IPS-20b (cell line): ENCODE measurements at regions not wholly inside any gene's neighbourhood (a gene's known extent, or its start where the extent isn't known, plus 50 kb on each side); places are given as distances from the start of the nearest gene placed in this dataset.

Experiments used
- H3K27ac ChIP-seq: one replicate; pipeline ENCODE4 v1.5.1; 2013; ENCODE audit warnings: low read length
- H3K27me3 ChIP-seq: 2 replicates; pipeline ENCODE4 v1.6.1; 2013; ENCODE audit warnings: mild to moderate bottlenecking, low read length, inconsistent platforms; ENCODE audit not compliant: insufficient read depth
- H3K36me3 ChIP-seq: 2 replicates; pipeline ENCODE4 v1.6.1; 2013; ENCODE audit warnings: low read depth, mild to moderate bottlenecking, inconsistent platforms, low read length, moderate library complexity; ENCODE audit not compliant: insufficient read depth
- H3K4me1 ChIP-seq: 2 replicates; pipeline ENCODE4 v1.6.1; 2013; ENCODE audit warnings: mild to moderate bottlenecking, control low read depth, inconsistent platforms, low read length, moderate library complexity; ENCODE audit not compliant: insufficient read depth
- H3K4me3 ChIP-seq: 2 replicates; pipeline ENCODE4 v1.5.1; 2013; ENCODE audit warnings: mild to moderate bottlenecking, low read length, inconsistent platforms
- H3K9ac ChIP-seq: 2 replicates; pipeline ENCODE4 v1.6.1; 2013; ENCODE audit warnings: low read depth, mild to moderate bottlenecking, inconsistent platforms, low read length, moderate library complexity
- H3K9me3 ChIP-seq: 2 replicates; pipeline ENCODE4 v1.6.1; 2013; ENCODE audit warnings: mild to moderate bottlenecking, low read depth, low read length, inconsistent platforms; ENCODE audit not compliant: insufficient read depth

DNA sequence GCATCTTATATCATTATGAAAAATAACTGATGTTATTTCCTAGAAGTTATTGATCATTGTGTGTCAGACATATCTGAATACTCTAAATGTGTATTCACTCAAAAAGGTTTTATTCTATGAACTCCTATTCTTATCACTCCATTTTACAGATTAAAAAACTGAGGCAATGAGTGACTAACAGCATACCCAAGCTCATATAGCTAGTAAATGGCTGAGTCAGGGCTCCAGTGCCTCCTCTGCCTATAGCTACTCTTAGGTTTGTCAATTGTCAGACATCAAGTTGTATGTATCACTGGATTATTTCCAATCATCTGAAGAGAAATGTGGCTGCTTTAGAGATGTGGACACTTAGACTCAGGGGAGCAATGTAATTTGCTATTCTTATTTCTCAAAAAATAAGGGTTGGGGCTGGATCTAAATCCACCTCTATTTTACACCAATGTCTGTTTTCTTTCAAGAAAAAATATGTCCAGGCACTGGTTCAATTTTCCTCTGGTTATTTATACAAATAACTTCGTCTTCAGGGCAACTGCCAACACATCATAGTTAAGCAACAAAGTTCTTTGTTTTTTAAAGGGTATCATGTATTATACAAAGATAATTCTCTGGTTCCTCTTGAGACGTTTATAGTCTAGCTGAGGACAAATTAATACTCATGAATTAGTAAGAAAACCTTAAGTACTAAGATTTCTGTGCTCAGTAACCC lies 328.9 kb upstream of the MAF start:
- H3K27ac ChIP-seq: no peak overlapping the region
- H3K27me3 ChIP-seq: no peaks in the 10 kb centered on the region
- H3K4me1 ChIP-seq: peaks cover 5% of the 10 kb centered on the region; the same call in 1 of the 2 replicates
- no peak overlapping the region for H3K4me3 ChIP-seq
- H3K9me3 ChIP-seq: no peaks in the 10 kb centered on the region
- H3K36me3 ChIP-seq: no peaks in the 10 kb centered on the region
- no peak overlapping the region for H3K9ac ChIP-seq

DNA sequence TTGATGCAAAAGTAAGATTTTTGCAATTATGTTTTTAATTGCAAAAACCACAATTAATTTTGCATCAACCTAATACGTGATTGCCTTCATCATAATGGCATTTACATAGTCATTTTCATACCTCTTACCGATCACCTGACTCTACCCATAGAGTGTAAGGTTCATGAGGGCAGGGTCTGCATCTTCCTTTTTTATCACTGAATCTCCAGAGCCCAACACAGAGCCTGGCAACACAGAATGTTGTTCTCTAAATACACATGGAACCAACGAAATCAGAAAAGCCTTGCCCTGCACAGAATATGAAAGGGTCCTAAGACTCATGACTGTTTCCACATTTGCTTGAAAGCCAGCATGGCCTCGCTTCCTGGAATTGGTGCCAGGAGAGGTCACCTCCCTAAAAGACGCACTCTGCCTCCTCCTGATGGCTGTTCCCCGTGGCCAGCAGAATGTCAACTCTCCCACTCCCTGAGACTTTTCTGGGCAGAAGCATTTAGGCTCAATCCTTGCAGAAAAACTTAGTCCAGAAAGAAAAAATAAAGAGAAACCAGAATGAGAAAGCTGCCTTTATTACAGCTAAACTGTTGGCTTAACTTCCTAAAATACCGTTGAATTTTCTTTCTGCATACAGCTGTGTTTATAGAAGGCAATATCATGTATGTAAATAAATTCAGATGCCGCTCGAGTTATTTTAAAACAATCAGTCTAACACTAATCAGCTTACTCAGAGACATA lies 327.8 kb upstream of the MAF start:
- H3K27me3 ChIP-seq: no peaks in the 10 kb centered on the region
- H3K27ac ChIP-seq: no peak overlapping the region
- no peaks in the 10 kb centered on the region for H3K9me3 ChIP-seq
- no peak overlapping the region for H3K4me3 ChIP-seq
- no peaks in the 10 kb centered on the region for H3K36me3 ChIP-seq
- no peak overlapping the region for H3K9ac ChIP-seq
- no peaks in the 10 kb centered on the region for H3K4me1 ChIP-seq

- H3K4me1 ChIP-seq: no peaks in the 10 kb centered on the region
- no peak overlapping the region for H3K9ac ChIP-seq
- H3K9me3 ChIP-seq: no peaks in the 10 kb centered on the region
- no peak overlapping the region for H3K27ac ChIP-seq
- H3K4me3 ChIP-seq: no peak overlapping the region
- H3K27me3 ChIP-seq: no peaks in the 10 kb centered on the region
- H3K36me3 ChIP-seq: no peaks in the 10 kb centered on the region
These were observed 326.1 kb upstream of the MAF start for GRCh38 chr16:79926451-79927205.

DNA sequence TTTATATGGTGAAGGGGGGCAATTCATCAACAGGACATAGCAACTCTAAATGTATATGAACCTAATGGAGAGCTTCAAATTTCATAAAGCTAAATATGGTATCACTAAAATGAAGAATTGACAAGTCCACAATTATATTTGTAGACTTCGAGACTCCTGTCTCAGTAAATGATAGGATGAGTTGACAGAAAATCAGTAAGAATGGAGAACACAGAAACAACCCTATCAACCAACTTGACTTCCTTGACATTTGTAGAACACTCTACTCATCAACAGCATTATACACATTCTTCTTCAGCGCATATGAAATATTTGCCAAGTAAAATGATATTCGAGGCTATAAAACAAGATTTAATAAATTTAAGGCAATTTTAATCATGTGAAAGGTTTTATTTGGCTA lies 322.9 kb upstream of the MAF start:
- Histone ChIP-seq H3K27ac (no peak overlapping the region), H3K27me3 (no peaks in the 10 kb centered on the region), H3K4me3 (no peak overlapping the region), H3K4me1 (peaks cover 10% of the 10 kb centered on the region), H3K9me3 (no peaks in the 10 kb centered on the region), H3K36me3 (no peaks in the 10 kb centered on the region), H3K9ac (no peak overlapping the region)

GRCh38 chr16:79920685-79921084 lies 320.1 kb upstream of the MAF start:
- H3K9me3 ChIP-seq: no peaks in the 10 kb centered on the region
- H3K36me3 ChIP-seq: no peaks in the 10 kb centered on the region
- no peak overlapping the region for H3K4me3 ChIP-seq
- H3K4me1 ChIP-seq: peaks cover 10% of the 10 kb centered on the region
- H3K27ac ChIP-seq: no peak overlapping the region
- no peak overlapping the region for H3K9ac ChIP-seq
- H3K27me3 ChIP-seq: no peaks in the 10 kb centered on the region

DNA sequence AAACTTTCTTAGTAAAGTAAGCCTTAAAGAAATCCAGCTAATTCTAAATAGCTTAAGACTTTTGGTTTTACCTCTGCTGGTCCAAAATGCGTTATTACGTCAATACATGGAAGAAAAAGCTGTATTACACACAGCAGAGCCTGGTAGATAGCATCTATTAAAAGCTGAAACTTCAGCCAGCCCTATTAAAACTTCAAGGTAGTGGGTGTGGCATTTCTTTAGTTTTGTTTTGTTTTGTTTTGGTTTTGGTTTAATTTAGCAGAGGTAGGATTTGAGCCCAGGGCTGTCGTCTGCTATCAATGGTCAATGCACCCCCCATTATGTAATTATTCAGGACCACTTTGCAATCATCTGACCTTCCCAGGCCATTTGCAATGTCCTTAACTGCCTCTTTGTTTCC lies 318.4 kb upstream of the MAF start:
- no peak overlapping the region for H3K27ac ChIP-seq
- H3K36me3 ChIP-seq: no peaks in the 10 kb centered on the region
- H3K9ac ChIP-seq: no peak overlapping the region
- peaks cover 10% of the 10 kb centered on the region for H3K4me1 ChIP-seq
- no peaks in the 10 kb centered on the region for H3K9me3 ChIP-seq
- H3K4me3 ChIP-seq: no peak overlapping the region
- no peaks in the 10 kb centered on the region for H3K27me3 ChIP-seq

DNA sequence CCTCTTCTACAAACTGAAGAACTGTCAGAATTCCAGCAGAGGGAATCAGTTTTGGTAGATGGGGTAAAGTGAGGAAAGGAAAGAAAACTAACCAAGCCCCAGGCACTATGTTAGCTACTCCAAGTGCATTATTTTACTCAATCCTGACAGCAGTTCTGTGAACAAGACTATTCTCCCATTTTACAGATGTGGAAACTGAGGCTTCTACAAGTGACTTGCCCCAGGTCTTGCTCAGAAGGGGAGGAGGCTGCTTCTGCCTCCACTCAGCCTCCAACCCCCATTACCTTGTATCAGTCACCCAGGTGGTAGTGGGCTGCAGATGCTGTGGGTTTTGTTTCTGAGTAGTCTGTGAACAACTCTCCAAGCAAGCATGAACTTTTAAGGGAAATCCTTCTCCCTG lies 315.2 kb upstream of the MAF start:
- Histone ChIP-seq H3K27me3 (no peaks in the 10 kb centered on the region), H3K9me3 (no peaks in the 10 kb centered on the region), H3K27ac (no peak overlapping the region), H3K4me1 (peaks cover 10% of the 10 kb centered on the region), H3K4me3 (no peak overlapping the region), H3K9ac (no peak overlapping the region), H3K36me3 (no peaks in the 10 kb centered on the region)

DNA sequence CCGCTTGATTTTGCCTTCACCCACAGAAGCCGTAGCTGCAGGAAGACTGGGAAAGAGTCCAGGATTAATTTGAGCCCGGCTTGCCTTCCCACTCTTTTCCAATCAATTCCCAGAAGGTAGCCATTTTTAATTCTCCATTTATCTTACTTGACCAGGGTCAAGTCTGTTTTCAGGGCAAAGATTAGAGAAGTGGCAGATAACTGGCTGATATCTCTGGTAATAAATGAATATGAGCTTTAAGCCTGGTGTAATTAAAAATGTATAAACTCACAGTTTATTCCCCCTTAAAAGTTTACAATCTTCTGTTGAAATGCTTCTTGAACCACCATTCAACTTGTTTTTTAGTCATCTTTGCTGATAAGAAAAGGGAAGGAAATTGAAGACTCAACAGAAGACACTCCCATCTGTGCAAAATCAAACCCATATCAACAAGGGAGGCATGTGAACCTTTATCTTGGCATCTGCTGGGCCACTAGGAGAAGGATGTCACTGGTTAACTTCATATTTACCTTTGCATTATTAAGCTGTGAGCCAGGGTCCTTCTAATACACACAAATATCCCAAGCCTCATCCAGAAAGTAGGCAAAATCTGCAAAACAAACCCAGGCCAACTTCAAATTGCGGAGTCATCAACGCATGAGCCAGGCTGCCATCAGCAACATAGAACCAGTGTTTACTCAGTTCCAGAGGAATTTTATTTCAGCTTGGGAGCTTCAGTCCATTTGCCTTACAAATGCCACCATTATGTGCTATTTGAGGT lies 314.6 kb upstream of the MAF start:
- peaks cover 10% of the 10 kb centered on the region for H3K4me1 ChIP-seq
- no peak overlapping the region for H3K9ac ChIP-seq
- no peaks in the 10 kb centered on the region for H3K9me3 ChIP-seq
- no peaks in the 10 kb centered on the region for H3K27me3 ChIP-seq
- H3K36me3 ChIP-seq: no peaks in the 10 kb centered on the region
- no peak overlapping the region for H3K4me3 ChIP-seq
- no peak overlapping the region for H3K27ac ChIP-seq

DNA sequence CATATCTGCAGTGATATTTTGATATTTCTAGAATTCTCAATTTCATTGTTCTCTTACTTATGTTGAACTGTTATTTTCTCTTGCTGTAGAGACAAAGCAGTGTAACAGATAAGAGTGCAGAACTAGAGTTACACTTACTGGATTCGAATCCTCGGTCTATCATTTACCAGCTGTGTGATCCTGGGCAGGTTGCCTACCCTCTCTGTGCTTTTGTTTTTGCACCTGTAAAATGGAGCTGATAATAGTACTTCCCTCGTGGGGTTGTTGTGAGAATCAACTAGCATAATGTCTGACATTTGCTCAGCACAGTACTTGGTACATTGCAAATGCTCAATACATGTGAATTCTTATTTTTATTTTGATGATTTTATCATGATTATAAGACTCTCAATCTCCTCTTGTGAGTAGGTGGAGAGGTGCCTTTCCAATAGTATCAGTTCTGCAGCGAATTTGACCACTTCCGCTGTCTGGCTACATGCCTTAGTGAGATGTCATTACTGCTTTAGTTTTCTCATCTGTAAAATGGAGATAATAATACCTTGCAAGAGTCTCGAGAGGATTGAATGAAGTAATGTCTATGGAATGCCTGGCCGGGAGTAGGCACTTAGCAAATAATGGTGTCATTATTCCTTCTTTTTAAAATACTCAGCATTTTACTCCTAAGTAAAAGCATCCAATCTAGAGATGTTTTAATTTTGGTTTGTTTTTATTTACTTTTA lies 312.2 kb upstream of the MAF start:
- H3K27me3 ChIP-seq: no peaks in the 10 kb centered on the region

DNA sequence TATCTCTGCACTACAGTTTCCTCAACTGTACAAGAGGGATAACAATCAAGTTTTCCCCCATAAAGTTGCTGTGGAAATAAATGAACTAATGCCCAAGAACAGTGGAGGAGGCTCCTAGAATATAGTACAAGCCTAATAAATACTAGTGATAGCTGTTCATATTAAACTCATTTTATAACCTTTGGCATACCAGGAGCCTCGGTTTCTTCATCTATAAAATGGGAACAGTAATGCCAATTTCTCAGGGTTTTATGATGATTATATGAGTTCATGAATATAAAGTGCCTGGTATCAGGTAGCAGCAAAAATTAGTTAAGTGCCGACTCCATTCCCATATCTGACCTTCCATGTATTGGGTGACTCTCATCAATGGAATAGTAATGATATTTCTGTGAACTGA lies 311.1 kb upstream of the MAF start:
- Histone ChIP-seq H3K27ac (no peak overlapping the region), H3K36me3 (no peaks in the 10 kb centered on the region), H3K9me3 (no peaks in the 10 kb centered on the region), H3K4me3 (no peak overlapping the region), H3K9ac (no peak overlapping the region), H3K4me1 (no peaks in the 10 kb centered on the region; the same call in 1 of the 2 replicates), H3K27me3 (no peaks in the 10 kb centered on the region)

More for the DNA sequence above, 312.2 kb upstream of the MAF start:
- H3K27ac ChIP-seq: no peak overlapping the region
- H3K9me3 ChIP-seq: no peaks in the 10 kb centered on the region
- no peaks in the 10 kb centered on the region; the same call in 1 of the 2 replicates for H3K4me1 ChIP-seq
- no peaks in the 10 kb centered on the region for H3K36me3 ChIP-seq
- H3K4me3 ChIP-seq: no peak overlapping the region
- no peak overlapping the region for H3K9ac ChIP-seq

GRCh38 chr16:79909571-79909970 lies 309.0 kb upstream of the MAF start:
- Histone ChIP-seq H3K27me3 (no peaks in the 10 kb centered on the region), H3K36me3 (no peaks in the 10 kb centered on the region), H3K4me1 (no peaks in the 10 kb centered on the region; the same call in 1 of the 2 replicates), H3K4me3 (no peak overlapping the region), H3K27ac (no peak overlapping the region), H3K9ac (no peak overlapping the region), H3K9me3 (no peaks in the 10 kb centered on the region)
